H54 (cell line): ENCODE measurements at regions not wholly inside any gene's neighbourhood (a gene's known extent, or its start where the extent isn't known, plus 50 kb on each side); places are given as distances from the start of the nearest gene placed in this dataset.

Experiments
- DNase-seq: peaks from one replicate; pipeline ENCODE4 v3.0.0; 2011; ENCODE audit warnings: low spot score, mixed read lengths; ENCODE audit not compliant: insufficient read length
- FAIRE-seq: peaks from 3 replicates; lab custom pipeline; 2011; peaks lifted over from hg19 to GRCh38; lab: Jason Lieb, UNC
- POLR2A ChIP-seq: IDR thresholded peaks from 2 replicates; pipeline ENCODE4 v1.6.1; 2011; ENCODE audit warnings: low read depth, mild to moderate bottlenecking, low read length

DNA sequence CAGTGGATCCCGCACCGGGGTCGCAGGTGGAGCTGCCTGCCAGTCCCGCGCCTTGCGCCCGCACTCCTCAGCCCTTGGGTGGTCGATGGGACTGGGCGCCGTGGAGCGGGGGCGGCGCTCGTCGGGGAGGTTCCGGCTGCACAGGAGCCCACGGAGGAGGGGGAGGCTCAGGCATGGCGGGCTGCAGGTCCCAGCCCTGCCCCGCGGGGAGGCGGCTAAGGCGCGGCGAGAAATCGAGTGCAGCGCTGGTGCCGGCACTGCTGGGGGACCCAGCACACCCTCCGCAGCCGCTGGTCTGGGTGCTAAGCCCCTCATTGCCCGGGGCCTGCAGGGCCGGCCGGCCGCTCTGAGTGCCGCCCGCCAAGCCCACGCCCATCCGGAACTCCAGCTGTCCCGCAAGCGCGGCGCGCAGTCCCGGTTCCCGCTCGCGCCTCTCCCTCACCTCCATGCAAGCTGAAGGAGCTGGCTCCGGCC is 120.6 kb upstream of the MEF2C start:
- no peak for TF ChIP-seq POLR2A
- FAIRE-seq, result no peak
- no peak for DNase-seq

DNA sequence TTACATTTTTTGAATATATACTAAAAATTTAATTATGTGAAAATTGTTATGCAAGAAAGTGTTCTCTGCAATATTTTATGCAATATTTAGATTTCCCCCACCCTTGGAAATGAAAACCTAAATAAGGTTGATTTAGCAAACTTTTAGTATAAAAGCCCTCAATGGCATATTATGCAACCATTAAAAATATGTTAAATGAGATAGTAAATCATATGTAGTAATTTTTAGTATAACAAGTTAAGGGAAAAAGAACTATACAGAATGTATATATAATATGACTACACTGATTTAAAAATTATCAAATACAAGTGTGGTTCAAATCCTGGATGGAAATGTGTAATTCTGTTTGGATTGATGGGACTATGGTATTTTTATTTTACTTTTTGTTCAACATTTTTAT is 116.9 kb upstream of the MEF2C start:
- DNase-seq (no peak), FAIRE-seq (no peak)
- TF ChIP-seq POLR2A, result no peak

GRCh38 chr5:88997937-88998336 is 115.0 kb upstream of the MEF2C start:
- no peak for FAIRE-seq
- TF ChIP-seq POLR2A, result no peak
- DNase-seq, result no peak

DNA sequence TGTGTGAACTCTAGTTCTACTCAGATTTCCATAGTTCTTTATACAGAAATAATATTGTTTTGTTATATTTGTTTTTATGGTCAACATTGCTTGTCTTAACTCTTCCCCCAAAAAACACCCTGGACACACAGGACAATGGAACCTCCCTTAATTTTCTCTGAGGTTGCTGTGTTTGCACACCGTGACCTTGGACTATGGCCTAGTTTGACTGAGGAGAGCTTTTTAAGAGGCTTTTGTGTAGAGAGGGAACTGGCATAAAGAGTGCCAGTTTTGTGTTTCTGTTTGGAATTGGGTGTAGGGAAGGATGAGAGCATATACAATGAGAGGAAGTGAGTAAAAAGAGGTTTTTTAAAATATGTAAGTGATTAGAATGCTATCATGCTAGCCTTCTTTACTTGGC is 101.1 kb upstream of the MEF2C start:
- TF ChIP-seq POLR2A, result no peak
- no peak for FAIRE-seq
- no peak for DNase-seq

GRCh38 chr5:88979726-88980125 is 96.7 kb upstream of the MEF2C start:
- DNase-seq (no peak), FAIRE-seq (no peak)
- no peak for TF ChIP-seq POLR2A

GRCh38 chr5:88979244-88979643 is 96.3 kb upstream of the MEF2C start:
- DNase-seq (no peak), FAIRE-seq (no peak)
- no peak for TF ChIP-seq POLR2A

GRCh38 chr5:88976914-88977313 is 93.9 kb upstream of the MEF2C start:
- no peak for DNase-seq
- no peak for FAIRE-seq
- TF ChIP-seq POLR2A, result no peak

- DNase-seq, result no peak
- no peak for FAIRE-seq
- no peak for TF ChIP-seq POLR2A
Measured at GRCh38 chr5:88967633-88968585, 84.9 kb upstream of the MEF2C start.

GRCh38 chr5:88964831-88965230 is 81.8 kb upstream of the MEF2C start:
- TF ChIP-seq POLR2A, result no peak
- FAIRE-seq, result no peak
- DNase-seq, result no peak

DNA sequence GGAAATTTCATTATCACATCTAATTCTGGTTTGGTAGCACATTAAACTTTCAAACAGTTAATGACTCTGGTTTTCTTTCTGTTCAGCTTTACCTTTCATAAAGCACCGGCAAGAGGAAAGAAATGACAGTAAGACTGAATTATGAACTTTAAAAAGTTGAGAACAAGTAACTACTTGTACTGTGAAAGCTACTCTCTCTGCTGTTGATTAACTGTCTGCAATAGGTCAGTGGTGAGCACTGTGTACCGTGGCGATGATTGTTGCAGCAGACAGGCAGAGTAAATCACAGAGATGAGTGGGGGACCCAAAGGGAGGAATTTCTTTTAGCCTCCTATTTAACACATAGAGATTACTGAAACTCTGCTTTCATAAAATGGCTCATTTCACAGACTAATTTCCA is 74.0 kb upstream of the MEF2C start:
- no peak for DNase-seq
- FAIRE-seq, result no peak
- no peak for TF ChIP-seq POLR2A

DNA sequence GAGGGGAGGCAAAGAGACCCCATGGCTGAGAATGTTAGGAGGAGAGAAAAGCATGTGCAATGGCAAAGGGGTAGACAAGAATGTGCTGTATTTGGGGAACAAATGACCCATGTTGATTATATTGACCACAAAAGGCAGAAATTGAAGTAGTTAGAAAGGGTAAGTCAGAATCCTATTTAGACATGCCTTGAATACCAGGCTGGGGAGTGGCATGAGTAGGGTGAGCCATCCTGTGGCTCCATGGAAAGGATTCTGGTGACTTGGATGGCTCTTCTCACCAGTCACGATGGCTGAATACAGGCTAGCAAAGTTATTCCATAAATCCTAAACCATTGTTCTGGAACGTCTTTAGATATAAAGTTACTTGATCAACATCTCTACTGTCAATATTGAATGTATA is 73.4 kb upstream of the MEF2C start:
- DNase-seq, result no peak
- FAIRE-seq, result no peak
- TF ChIP-seq POLR2A, result no peak

- FAIRE-seq (no peak), DNase-seq (no peak)
- TF ChIP-seq POLR2A, result no peak
Measured at GRCh38 chr5:88955403-88955802, 72.4 kb upstream of the MEF2C start.

- TF ChIP-seq POLR2A, result no peak
- FAIRE-seq (peak; percentile 65), DNase-seq (no peak)
Measured at GRCh38 chr5:88954511-88954910, 71.5 kb upstream of the MEF2C start.

- no peak for TF ChIP-seq POLR2A
- FAIRE-seq, result peak; percentile 20
- DNase-seq, result no peak
Measured at GRCh38 chr5:88952996-88953643, 70.1 kb upstream of the MEF2C start.
